ENCODE measurements at regions not wholly inside any gene's neighbourhood (a gene's known extent, or its start where the extent isn't known, plus 50 kb on each side); places are given as distances from the start of the nearest gene placed in this dataset.
"Not testable (repeated sequence)": the region's sequence is repeated elsewhere in the genome, so short reads cannot be mapped to it uniquely, and the experiment has no call there.

GRCh38 chrX:1877780-1878179 lies 262.9 kb downstream of the ASMT start:
- Histone ChIP-seq H3K36me3 (ENCODE audit: control insufficient read depth, insufficient read depth, low read length) (no peaks in the 10 kb centered on the region), H3K4me1 (no peaks in the 10 kb centered on the region), H3K4me3 (ENCODE audit: low read depth, low read length) (no peak overlapping the region), H3K27me3 (replicated peaks; ENCODE audit: control insufficient read depth, insufficient read depth, low read length) (no peaks in the 10 kb centered on the region), H3K9me3 (no peaks in the 10 kb centered on the region)
- DNase-seq: no peak
- Mint-ChIP-seq H3K9me3 (ENCODE audit: unreplicated experiment) (peaks cover 30% of the 10 kb centered on the region), H3K4me3 (ENCODE audit: unreplicated experiment) (no peak overlapping the region), H3K27ac (ENCODE audit: unreplicated experiment) (no peak overlapping the region), H3K27me3 (ENCODE audit: insufficient read depth, unreplicated experiment) (peaks cover 9% of the 10 kb centered on the region), H3K4me1 (ENCODE audit: low read depth, unreplicated experiment) (no peaks in the 10 kb centered on the region), H3K36me3 (ENCODE audit: insufficient read depth, unreplicated experiment) (no peaks in the 10 kb centered on the region)
- TF ChIP-seq CTCF (IDR thresholded peaks at IDR 0.05; ENCODE audit: insufficient read depth in 1 of 2, low read depth in 1 of 2, low read length in 1 of 2, severe bottlenecking in 1 of 2, unreplicated experiment in 1 of 2): no peak
- BruUV-seq (replicated peaks): no TSS peak
- intact Hi-C loops (cut with micrococcal nuclease; ENCODE audit: unreplicated experiment): no loop called here
- POLR2A ChIA-PET: no interaction called here
- CTCF ChIA-PET: no interaction called here

GRCh38 chrX:1880884-1881817 lies 266.3 kb downstream of the ASMT start:
- H3K36me3 ChIP-seq (ENCODE audit: control insufficient read depth, insufficient read depth, low read length); intact Hi-C loops (cut with micrococcal nuclease; ENCODE audit: unreplicated experiment); H3K36me3 Mint-ChIP-seq (ENCODE audit: insufficient read depth, unreplicated experiment); H3K4me3 ChIP-seq (ENCODE audit: low read depth, low read length); POLR2A ChIA-PET; H3K4me1 ChIP-seq; H3K27me3 ChIP-seq (replicated peaks; ENCODE audit: control insufficient read depth, insufficient read depth, low read length); H3K27ac Mint-ChIP-seq (ENCODE audit: unreplicated experiment); BruUV-seq (replicated peaks); DNase-seq; H3K4me3 Mint-ChIP-seq (ENCODE audit: unreplicated experiment); CTCF ChIA-PET; H3K4me1 Mint-ChIP-seq (ENCODE audit: low read depth, unreplicated experiment); H3K9me3 ChIP-seq: not testable (repeated sequence)
- Mint-ChIP-seq H3K27me3 (ENCODE audit: insufficient read depth, unreplicated experiment) (peaks cover 14% of the 10 kb centered on the region), H3K9me3 (ENCODE audit: unreplicated experiment) (peaks cover 47% of the 10 kb centered on the region)

- H3K36me3 ChIP-seq (ENCODE audit: control insufficient read depth, insufficient read depth, low read length): no peaks in the 10 kb centered on the region
- Mint-ChIP-seq H3K4me3 (ENCODE audit: unreplicated experiment) (no peak overlapping the region), H3K27me3 (ENCODE audit: insufficient read depth, unreplicated experiment) (peaks cover 11% of the 10 kb centered on the region), H3K36me3 (ENCODE audit: insufficient read depth, unreplicated experiment) (peaks cover 1% of the 10 kb centered on the region), H3K4me1 (ENCODE audit: low read depth, unreplicated experiment) (no peaks in the 10 kb centered on the region), H3K27ac (ENCODE audit: unreplicated experiment) (no peak overlapping the region), H3K9me3 (ENCODE audit: unreplicated experiment) (peaks cover 35% of the 10 kb centered on the region)
- H3K9me3 ChIP-seq: 0 out of 2 replicates have a peak, but pooled peaks cover 8% of the 10 kb centered on the region
- intact Hi-C loops (cut with micrococcal nuclease; ENCODE audit: unreplicated experiment): no loop called here
- CTCF ChIA-PET: no interaction called here
- DNase-seq: no peak
- no TSS peak for BruUV-seq (replicated peaks)
- POLR2A ChIA-PET: no interaction called here
- TF ChIP-seq CTCF (IDR thresholded peaks at IDR 0.05; ENCODE audit: insufficient read depth in 1 of 2, low read depth in 1 of 2, low read length in 1 of 2, severe bottlenecking in 1 of 2, unreplicated experiment in 1 of 2): no peak
- H3K4me3 ChIP-seq (ENCODE audit: low read depth, low read length): no peak overlapping the region
- H3K27me3 ChIP-seq (replicated peaks; ENCODE audit: control insufficient read depth, insufficient read depth, low read length): no peaks in the 10 kb centered on the region
- H3K4me1 ChIP-seq: no peaks in the 10 kb centered on the region
Observed at GRCh38 chrX:1883772-1884171, 268.9 kb downstream of the ASMT start.

Data from Caco-2 (cell line).